ENCODE measurements at regions not wholly inside any gene's neighbourhood (a gene's known extent, or its start where the extent isn't known, plus 50 kb on each side); places are given as distances from the start of the nearest gene placed in this dataset.

DNA sequence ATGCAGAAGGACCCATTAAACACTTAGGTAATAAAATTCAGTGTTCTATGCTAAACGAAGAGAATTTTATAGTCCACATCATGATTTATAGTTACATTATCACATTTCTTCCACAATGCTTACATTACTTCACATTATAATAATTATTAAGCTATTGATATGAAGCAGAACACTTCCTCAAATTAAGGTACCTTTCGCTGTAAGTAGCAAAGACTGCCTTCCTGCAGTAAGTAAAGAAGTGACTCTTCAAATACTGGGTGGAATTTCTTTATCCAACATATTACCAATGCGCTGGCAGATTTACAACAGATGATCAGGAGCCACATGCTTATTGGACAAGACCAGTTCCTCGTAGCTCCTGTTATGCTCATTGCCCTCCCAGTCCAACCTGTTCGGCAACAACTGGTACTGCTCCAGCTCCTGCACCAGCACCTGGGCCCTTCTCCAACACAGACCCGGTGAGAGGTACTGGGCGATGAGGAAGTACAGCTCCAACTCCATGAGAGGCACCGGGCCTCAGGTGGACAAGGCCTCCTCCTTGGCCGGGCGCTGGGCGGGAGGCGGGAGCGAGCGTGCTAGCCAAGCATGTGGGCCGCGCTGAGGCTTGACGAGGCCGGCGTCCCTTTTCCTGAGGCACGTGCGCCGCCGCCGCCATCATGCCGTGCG is 210.7 kb upstream of the ATP2B1 start:
- no peak for ATAC-seq (ENCODE audit: insufficient number of reproducible peaks, low FRiP score, low read depth)
- no peak overlapping the region for H3K4me3 ChIP-seq
- H3K9me3 ChIP-seq: no peaks in the 10 kb centered on the region
- no peaks in the 10 kb centered on the region for H3K27me3 ChIP-seq (replicated peaks; ENCODE audit: insufficient read depth)
- H3K36me3 ChIP-seq: no peaks in the 10 kb centered on the region
- H3K27ac ChIP-seq: no peak overlapping the region
- DNase-seq (ENCODE audit: low spot score): no peak
- TF ChIP-seq, protein P1, sequence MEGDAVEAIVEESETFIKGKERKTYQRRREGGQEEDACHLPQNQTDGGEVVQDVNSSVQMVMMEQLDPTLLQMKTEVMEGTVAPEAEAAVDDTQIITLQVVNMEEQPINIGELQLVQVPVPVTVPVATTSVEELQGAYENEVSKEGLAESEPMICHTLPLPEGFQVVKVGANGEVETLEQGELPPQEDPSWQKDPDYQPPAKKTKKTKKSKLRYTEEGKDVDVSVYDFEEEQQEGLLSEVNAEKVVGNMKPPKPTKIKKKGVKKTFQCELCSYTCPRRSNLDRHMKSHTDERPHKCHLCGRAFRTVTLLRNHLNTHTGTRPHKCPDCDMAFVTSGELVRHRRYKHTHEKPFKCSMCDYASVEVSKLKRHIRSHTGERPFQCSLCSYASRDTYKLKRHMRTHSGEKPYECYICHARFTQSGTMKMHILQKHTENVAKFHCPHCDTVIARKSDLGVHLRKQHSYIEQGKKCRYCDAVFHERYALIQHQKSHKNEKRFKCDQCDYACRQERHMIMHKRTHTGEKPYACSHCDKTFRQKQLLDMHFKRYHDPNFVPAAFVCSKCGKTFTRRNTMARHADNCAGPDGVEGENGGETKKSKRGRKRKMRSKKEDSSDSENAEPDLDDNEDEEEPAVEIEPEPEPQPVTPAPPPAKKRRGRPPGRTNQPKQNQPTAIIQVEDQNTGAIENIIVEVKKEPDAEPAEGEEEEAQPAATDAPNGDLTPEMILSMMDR (IDR thresholded peaks at IDR 0.05): no peak
- no peaks in the 10 kb centered on the region for H3K4me1 ChIP-seq (ENCODE audit: control insufficient read depth in 1 of 2, low read depth in 2 of 2)

- no peaks in the 10 kb centered on the region for H3K4me1 ChIP-seq (ENCODE audit: control insufficient read depth in 1 of 2, low read depth in 2 of 2)
- no peak for DNase-seq (ENCODE audit: low spot score)
- TF ChIP-seq, protein P1 (IDR thresholded peaks at IDR 0.05): no peak
- H3K27me3 ChIP-seq (replicated peaks; ENCODE audit: insufficient read depth): no peaks in the 10 kb centered on the region
- H3K27ac ChIP-seq: no peak overlapping the region
- H3K9me3 ChIP-seq: no peaks in the 10 kb centered on the region
- no peak for ATAC-seq (ENCODE audit: insufficient number of reproducible peaks, low FRiP score, low read depth)
- no peak overlapping the region for H3K4me3 ChIP-seq
- no peaks in the 10 kb centered on the region for H3K36me3 ChIP-seq
These were observed 209.7 kb upstream of the ATP2B1 start for GRCh38 chr12:89918172-89918846.

DNA sequence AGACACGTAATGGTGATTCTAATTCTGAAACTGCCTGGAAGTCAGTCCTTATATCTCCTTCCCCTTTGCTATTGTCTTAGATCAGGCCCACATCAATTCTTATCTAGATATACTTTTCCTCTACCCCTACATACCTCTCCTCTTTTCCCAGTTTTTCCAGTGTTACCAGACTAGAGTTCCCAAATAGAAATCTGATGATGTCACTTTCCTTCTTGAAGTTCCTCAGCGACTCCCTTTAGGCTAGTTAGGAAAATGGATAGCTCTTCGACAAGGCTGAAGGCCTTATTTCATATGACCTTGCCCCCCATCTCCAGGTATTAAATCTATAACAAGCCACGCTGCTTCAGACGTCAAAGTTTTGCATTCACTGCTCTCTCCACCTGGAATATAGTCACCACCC is 201.1 kb upstream of the ATP2B1 start:
- DNase-seq (ENCODE audit: low spot score): no peak
- no peak for ATAC-seq (ENCODE audit: insufficient number of reproducible peaks, low FRiP score, low read depth)
- TF ChIP-seq, protein P1 (IDR thresholded peaks at IDR 0.05): no peak
- H3K4me3 ChIP-seq: no peak overlapping the region
- H3K36me3 ChIP-seq: no peaks in the 10 kb centered on the region
- H3K9me3 ChIP-seq: peaks cover 3% of the 10 kb centered on the region
- H3K27ac ChIP-seq: no peak overlapping the region
- H3K4me1 ChIP-seq (ENCODE audit: control insufficient read depth in 1 of 2, low read depth in 2 of 2): no peaks in the 10 kb centered on the region
- no peaks in the 10 kb centered on the region for H3K27me3 ChIP-seq (replicated peaks; ENCODE audit: insufficient read depth)

DNA sequence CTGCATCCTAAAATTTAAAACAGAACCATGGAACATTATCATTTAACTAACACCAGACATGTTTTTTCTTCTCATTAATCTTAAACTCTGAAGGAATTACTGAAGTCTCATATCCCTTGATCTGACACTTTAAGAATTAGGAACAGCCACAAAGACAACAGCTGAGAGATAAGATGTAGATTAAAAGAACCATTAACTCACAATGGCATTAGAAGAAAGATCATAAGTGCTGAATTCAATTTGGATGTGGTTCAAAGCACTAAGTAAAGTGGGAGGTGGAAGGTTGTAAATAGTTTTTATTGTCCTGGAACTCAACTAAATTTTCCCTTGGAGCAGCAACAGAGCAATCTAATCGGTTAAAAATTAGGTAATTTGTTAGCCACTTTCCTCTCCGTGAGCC is 199.0 kb upstream of the ATP2B1 start:
- no peaks in the 10 kb centered on the region for H3K27me3 ChIP-seq (replicated peaks; ENCODE audit: insufficient read depth)
- H3K9me3 ChIP-seq: peaks cover 1% of the 10 kb centered on the region
- no peak for ATAC-seq (ENCODE audit: insufficient number of reproducible peaks, low FRiP score, low read depth)
- no peaks in the 10 kb centered on the region for H3K4me1 ChIP-seq (ENCODE audit: control insufficient read depth in 1 of 2, low read depth in 2 of 2)
- H3K4me3 ChIP-seq: no peak overlapping the region
- DNase-seq (ENCODE audit: low spot score): no peak
- TF ChIP-seq, protein P1 (IDR thresholded peaks at IDR 0.05): no peak
- no peak overlapping the region for H3K27ac ChIP-seq
- H3K36me3 ChIP-seq: no peaks in the 10 kb centered on the region

DNA sequence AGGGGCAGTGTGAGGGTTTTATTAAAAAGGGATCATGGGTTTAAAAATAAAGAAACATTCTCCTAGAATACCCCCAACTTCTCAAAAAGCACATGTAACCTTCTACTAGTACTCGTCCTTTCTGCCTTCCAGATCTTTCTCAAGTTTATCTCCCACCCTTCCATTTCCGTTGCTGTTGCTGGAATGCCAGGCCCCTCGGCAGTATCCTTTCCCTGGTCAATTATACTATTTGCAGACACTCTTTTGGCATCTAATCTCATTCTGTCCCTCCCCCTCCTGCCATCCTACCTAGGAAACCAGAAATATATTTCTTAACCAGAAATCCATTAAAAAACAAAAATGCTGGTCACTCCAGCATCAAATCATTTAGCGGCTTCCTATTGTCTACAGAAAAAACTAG is 198.2 kb upstream of the ATP2B1 start:
- TF ChIP-seq, protein P1 (IDR thresholded peaks at IDR 0.05): no peak
- no peak overlapping the region for H3K4me3 ChIP-seq
- no peak overlapping the region for H3K27ac ChIP-seq
- H3K9me3 ChIP-seq: no peaks in the 10 kb centered on the region
- DNase-seq (ENCODE audit: low spot score): no peak
- no peaks in the 10 kb centered on the region for H3K4me1 ChIP-seq (ENCODE audit: control insufficient read depth in 1 of 2, low read depth in 2 of 2)
- no peak for ATAC-seq (ENCODE audit: insufficient number of reproducible peaks, low FRiP score, low read depth)
- H3K36me3 ChIP-seq: no peaks in the 10 kb centered on the region
- no peaks in the 10 kb centered on the region for H3K27me3 ChIP-seq (replicated peaks; ENCODE audit: insufficient read depth)
